Activated gamma-delta T cell treated with anti-CD3 and anti-CD28 coated beads, Interleukin-2, amount 50 U/mL, for 16 hours (primary cell): ENCODE measurements at regions not wholly inside any gene's neighbourhood (a gene's known extent, or its start where the extent isn't known, plus 50 kb on each side); places are given as distances from the start of the nearest gene placed in this dataset.
A peak's percentile ranks its signal among the peaks of the same experiment; 100 is the strongest.
"Not testable (repeated sequence)": the region's sequence is repeated elsewhere in the genome, so short reads cannot be mapped to it uniquely, and the experiment has no call there.

Experiments
- DNase-seq: peaks from one replicate; pipeline ENCODE4 v3.0.0-alpha.2; 2020; ENCODE audit warnings: low read depth

GRCh38 chr1:148357037-148357436 lies 126.1 kb downstream of the PPIAL4G start:
- DNase-seq: no peak

DNA sequence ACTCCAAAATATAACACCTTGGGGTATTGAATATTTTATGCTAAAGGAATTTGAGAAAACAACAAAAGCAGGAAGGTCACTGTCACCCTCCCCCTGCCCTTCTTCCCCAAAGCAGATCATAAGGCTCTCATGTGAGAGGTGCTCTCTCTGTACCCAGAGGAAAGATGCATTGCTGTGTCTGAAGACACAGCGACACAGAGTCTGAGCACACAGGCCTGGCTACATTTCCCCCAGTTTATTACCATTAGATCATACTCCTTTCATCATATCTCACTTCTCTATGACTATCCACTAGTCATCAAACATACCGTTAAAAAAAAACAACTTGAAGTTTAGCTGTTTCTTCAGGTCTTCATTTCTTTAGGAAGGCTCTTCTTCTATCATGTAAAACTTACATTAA lies 127.1 kb downstream of the PPIAL4G start:
- no peak for DNase-seq

DNA sequence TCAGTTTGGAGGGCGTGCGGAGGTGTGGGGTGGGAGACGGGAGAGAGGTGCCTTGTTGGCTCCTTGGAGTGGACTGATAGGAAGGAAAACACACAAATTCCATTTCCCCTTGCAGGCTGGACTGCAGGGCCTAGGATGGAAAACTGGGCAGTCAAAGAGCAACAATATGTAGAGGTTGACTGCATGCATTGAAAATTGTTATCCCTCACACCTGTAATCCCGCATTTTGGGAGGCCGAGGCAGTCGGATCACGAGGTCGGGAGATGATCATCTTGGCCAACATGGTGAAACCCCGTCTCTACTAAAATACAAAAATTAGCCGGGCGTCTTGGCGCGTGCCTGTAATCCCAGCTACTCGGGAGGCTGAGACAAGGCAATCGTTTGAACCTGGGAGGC lies 128.2 kb downstream of the PPIAL4G start:
- no peak for DNase-seq

GRCh38 chr1:148354284-148354912 lies 128.7 kb downstream of the PPIAL4G start:
- no peak for DNase-seq

DNA sequence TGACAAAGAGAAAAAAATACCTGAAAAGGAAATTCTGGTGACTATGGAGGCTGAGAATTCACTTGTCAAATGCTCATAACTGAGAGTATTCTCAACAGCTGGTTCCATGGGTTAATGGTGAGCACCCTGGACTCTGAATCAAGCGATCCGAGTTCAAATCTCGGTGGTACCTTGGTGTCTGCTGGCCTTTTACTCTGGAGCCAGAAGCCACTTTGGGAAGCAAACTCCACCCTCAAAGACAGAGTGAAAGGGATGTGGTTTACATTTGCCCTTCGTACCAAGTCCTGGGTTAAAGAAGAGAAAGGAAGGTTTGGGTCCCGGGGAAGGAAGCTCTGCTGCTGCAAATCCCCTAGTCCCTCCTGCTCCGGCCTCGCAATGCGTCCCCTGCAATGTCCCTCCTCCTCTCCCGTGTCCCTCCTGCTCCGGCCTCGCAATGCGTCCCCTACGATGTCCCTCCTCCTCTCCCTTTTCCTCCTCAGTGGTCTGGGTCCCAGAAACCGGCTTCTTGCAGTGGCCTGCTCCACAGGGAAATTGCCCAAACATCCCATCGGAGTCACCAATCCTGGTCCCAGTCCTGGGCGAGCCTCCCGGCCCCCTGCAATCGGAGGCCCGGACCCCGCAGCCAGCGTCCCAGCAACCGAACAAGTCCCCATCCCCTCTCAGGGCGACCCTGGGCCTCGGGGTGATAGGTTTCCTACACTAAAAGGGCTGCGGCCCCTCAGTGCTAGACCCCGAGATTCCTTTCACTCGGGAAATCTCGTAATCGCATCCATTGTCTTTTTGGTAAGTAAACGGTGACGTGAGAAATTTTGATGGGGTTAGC lies 129.4 kb downstream of the PPIAL4G start:
- DNase-seq: no peak

DNA sequence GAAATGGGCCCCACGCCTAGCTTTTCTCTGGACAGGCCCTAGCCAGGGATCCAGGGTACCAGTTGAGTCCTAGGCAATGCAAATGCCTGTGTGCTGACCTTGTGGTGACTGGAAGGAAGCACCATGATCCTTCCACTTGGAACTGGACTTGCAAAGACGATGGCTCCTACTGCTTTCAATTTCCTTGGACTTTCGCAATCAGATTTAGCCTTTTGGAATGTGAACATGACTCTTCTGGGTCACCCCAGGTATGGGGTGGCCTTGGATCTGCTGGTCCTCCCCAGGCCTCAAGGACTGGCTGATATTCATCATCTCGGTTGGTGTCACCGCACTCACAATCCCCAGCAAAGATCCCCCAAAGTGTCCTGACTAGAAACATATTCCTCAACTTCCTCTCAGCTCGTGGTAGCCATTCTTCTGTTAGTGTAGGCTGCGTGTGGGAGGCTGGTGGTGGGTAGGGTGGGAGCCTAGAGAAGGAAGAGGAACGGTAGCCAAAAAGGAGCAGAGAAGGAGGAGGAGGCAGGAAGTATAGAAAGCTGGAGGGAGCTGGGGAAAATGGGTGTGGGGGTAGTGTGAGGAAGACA lies 130.5 kb downstream of the PPIAL4G start:
- no peak for DNase-seq

- DNase-seq: no peak
Observed at GRCh38 chr1:148347781-148348180, 135.3 kb downstream of the PPIAL4G start.

- not testable (repeated sequence) for DNase-seq
Observed at GRCh38 chr1:148345659-148346151, 137.4 kb downstream of the PPIAL4G start.

DNA sequence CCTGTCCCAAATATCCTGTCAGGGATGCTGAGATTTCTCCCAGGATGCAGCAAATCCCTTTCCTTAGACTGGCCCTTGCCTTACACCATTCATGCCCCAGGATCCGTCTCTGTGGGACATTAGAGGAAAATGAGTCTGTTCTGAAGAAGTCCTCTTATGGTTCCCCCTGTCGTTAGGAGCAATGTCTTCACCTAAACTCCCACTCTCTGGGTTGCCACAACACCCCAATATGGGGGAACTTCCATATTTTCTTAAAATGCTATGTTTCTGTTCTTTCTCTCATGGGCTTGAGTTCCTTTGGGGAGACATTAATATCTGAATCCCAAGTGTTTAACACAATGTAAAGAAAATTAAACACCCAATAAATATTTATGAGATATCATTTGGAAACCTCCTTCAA lies 138.5 kb downstream of the PPIAL4G start:
- not testable (repeated sequence) for DNase-seq

DNA sequence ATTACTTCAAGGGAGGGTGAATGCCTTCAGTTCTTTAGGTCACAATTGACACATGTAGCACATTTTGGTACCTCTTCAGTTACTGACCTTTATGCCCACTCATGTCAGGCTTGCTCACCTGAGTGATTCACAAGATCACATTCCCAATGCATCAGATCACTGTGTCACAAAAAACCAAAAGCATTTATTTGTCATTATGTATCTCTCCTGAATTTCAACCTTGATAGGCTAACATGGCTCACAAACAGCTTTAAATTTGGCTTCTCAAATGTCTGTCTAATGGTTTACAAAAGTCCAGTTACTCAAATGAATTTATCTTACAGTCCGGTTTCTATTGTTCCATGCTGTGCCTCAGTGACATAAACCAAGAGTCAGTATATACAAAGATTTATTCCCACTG lies 141.4 kb downstream of the PPIAL4G start:
- DNase-seq: not testable (repeated sequence)

GRCh38 chr1:148336121-148336918 lies 146.8 kb downstream of the PPIAL4G start:
- DNase-seq: not testable (repeated sequence)

DNA sequence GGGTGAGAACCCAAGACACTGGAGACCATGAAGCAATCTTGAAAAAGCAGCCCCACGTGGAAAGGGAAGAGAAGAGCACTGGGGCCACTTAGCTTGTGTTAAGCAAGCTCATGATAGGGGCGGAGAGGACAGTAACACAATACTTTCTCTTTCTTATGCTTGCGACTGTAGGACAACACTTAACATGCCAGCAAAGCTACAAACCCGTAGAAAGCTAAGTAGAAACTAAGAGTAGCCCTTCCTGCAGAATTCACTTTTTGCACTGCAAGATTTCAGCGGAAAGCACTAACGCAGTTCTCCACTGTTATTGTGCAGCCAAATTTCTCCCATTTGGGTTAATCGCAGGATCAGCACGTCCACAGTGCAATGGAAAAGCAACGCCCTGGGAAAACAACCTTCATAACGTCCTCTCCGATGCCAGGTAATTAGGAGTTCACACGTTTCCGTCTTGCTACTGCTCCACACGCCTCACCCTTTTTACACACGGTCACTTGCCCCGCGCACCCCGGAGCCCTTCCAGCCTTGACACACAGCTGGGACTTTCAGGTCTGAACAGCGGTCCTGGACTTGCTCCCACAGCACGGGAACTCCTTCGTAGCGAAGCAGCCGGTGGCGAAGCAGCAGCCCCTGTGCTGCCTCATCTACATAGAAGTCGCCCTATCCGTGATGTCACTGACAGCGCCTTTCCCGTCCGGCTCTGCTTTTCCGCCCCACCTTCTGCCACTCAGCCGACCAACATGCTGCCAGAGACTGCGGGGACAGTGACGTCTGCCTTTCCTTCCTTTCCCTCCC lies 148.6 kb downstream of the PPIAL4G start:
- DNase-seq: peak; percentile 59

DNA sequence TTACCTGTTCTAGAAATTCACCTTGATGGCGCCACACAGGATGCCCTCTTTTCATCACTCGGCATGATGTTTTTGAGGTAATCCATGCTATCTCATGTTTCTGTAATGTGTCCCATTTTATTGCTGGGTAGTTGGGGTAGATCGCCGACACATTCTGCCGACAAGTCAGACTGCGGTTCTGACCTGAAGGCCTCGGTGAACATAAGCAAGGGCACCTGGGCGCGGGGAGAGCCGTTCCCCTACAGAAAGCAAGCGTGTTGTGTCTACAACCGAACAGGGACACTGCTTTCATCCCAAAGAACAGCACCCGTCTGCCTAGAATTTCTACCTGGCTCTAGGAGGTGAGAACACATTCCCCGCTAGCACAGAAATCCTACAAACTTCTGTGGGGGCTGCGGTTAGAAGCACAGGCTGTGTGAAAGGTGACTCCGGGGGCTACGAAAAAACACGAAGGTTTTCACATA lies 149.2 kb downstream of the PPIAL4G start:
- no peak for DNase-seq

- no peak for DNase-seq
Observed at GRCh38 chr1:148328884-148329283, 154.2 kb downstream of the PPIAL4G start.

DNA sequence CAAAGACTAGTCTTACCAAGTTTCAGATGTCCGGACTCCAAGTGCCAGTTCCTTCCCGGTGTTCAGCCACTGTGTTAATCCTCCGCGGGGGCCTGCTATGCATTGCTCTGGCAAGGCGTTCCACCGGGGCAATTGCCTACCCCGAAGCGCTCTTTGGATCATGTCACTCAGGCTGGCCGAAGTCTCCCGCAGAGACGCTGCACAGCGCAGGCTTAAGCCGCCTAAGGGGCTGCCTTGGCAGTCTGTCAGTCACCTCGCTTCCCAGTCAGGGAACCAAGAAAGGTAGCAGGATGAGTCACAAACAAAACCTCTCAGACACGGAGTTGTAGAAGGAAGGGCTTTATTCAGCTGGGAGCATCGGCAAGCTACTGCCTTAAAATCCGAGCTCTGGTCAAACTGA lies 158.1 kb downstream of the PPIAL4G start:
- DNase-seq: not testable (repeated sequence)

DNA sequence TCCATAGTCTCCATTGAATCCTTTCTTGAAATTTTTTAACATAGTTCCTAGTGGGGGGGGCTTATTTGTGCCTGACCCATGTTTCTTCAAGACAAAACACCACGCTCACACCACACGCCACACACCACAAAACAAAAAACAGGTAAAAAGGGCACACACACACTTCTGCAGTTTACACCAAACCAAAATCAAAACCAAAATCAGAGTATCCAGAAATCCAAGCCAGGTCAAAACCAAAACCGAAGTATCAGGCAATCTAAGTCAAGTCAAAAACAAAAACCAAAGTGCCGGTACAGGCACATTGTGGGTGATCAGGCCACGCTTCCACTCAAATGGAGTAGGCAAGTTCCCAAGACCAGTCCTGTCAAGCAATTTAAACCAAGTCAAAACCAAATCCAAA lies 158.6 kb downstream of the PPIAL4G start:
- DNase-seq: not testable (repeated sequence)

DNA sequence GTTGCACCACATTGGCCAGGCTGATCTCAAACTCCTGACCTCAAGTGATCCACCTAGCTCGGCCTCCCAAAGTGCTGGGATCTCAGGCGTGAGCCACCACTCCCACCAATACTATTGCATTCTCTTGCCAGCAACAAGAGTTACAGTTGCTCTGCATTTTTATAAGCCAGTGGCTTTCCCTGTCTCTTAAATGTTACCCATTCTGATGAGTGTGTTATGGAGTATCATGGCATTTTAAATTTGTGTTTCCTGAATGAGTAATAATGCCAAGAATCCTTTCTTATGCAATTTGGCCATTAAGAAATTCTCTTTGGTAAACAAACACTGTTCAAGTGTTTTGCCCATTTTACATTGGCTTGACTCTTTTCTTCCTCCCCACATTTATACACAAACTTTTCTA lies 163.0 kb downstream of the PPIAL4G start:
- not testable (repeated sequence) for DNase-seq

- DNase-seq: no peak
Observed at GRCh38 chr1:148318904-148319242, 164.2 kb downstream of the PPIAL4G start.

DNA sequence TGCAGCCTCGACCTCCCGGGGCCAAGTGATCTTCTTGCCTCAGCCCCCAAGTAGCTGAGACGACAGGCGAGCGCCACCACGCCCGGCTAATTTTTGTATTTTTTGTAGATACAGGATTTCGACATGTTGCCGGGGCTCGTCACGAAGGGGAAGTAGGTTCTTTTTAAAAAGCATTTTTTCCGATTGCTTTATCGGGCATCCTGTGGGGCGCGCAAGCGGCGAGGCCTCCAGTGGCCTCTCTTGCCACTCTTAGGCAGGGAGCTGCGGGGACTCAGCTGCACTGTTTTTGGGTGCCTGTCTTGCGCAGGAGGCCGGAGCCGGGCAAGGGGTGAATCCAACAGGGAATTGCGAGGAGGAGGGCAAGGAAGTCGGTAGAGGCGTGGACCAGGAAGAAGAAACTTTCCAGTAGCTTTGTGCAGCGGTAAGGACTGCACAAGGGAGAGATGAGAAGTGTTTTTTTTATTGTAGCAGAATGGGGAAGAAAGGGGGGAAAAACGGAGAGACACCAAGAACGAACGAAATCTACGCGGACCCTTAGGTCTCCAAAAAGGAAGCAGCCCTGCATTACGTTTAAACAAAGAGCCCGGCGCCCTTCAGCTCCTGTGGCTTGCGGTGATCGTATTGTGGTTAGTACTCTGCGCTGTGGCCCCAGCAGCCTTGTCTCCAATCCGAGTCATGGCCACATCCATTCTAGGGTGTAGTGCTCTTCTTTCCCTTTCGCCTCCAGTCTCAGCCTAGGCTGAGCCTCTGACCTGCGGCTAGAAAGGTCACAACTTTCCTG lies 164.8 kb downstream of the PPIAL4G start:
- peak; percentile 33 for DNase-seq

DNA sequence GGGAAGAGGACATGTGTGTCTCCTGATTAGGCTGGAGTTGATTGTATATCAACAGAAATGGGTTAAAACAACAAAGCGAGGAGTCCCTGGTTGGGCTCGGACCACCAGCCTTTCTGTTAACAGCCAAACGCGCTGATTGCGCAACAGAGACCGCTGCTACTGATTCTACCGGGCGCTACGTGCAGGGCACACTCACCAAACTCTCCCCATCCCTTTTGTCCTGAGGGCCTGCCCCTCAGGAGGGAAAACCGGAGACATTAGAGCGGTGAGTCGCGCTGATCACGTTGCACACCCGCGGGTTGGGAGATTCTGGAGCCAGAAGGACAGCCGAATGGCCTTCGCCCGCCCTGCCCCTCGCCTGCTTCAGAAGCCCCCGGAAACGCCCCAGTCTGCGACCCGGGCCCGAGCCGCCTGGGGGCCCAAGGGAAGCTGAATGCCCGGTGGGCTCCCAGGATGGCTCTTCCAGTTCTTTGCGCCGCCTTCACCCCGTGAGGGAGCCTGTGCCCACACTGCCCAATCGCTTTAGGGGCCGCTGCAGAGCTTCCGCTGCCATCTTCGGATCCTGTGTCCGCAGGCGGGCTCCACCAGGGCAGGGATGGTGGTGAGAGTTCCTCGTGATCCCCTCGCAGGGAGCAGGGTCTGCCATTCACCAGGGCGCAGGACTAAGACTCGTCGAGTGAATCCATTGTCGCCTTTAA lies 165.4 kb upstream of the NBPF11 start:
- DNase-seq: no peak
